GM19043 (cell line): ENCODE measurements at regions not wholly inside any gene's neighbourhood (a gene's known extent, or its start where the extent isn't known, plus 50 kb on each side); places are given as distances from the start of the nearest gene placed in this dataset.

Experiments
- ATAC-seq: cut with Tn5 transposase; IDR thresholded peaks from one replicate; pipeline ENCODE4 v1.9.1; 2021; ENCODE audit warnings: low read depth; ENCODE audit not compliant: unreplicated experiment

GRCh38 chr10:6746782-6747181 is 166.7 kb upstream of the PRKCQ start:
- ATAC-seq, result no peak

GRCh38 chr10:6743291-6743849 is 163.3 kb upstream of the PRKCQ start:
- ATAC-seq, result no peak

GRCh38 chr10:6741541-6741941 is 161.5 kb upstream of the PRKCQ start:
- ATAC-seq, result no peak

GRCh38 chr10:6739530-6740174 is 159.6 kb upstream of the PRKCQ start:
- ATAC-seq, result no peak

GRCh38 chr10:6738112-6738768 is 158.2 kb upstream of the PRKCQ start:
- no peak for ATAC-seq

GRCh38 chr10:6737758-6738111 is 157.7 kb upstream of the PRKCQ start:
- ATAC-seq, result no peak

- no peak for ATAC-seq
Observed at GRCh38 chr10:6737080-6737641, 157.1 kb upstream of the PRKCQ start.

GRCh38 chr10:6734286-6734685 is 154.2 kb upstream of the PRKCQ start:
- no peak for ATAC-seq

- ATAC-seq, result no peak
Observed at GRCh38 chr10:6729861-6730344, 149.8 kb upstream of the PRKCQ start.

- no peak for ATAC-seq
Observed at GRCh38 chr10:6729071-6729774, 149.1 kb upstream of the PRKCQ start.

- no peak for ATAC-seq
Observed at GRCh38 chr10:6726924-6727323, 146.8 kb upstream of the PRKCQ start.

GRCh38 chr10:6722616-6723004 is 142.5 kb upstream of the PRKCQ start:
- ATAC-seq, result no peak

GRCh38 chr10:6721964-6722615 is 142.0 kb upstream of the PRKCQ start:
- ATAC-seq, result no peak

GRCh38 chr10:6721480-6721879 is 141.4 kb upstream of the PRKCQ start:
- no peak for ATAC-seq

- ATAC-seq, result no peak
Observed at GRCh38 chr10:6719561-6719960, 139.5 kb upstream of the PRKCQ start.

- no peak for ATAC-seq
Observed at GRCh38 chr10:6718550-6718949, 138.5 kb upstream of the PRKCQ start.

GRCh38 chr10:6716516-6716915 is 136.4 kb upstream of the PRKCQ start:
- no peak for ATAC-seq

GRCh38 chr10:6713716-6714115 is 133.6 kb upstream of the PRKCQ start:
- ATAC-seq, result no peak

GRCh38 chr10:6713120-6713519 is 133.0 kb upstream of the PRKCQ start:
- ATAC-seq, result no peak

GRCh38 chr10:6711881-6712280 is 131.8 kb upstream of the PRKCQ start:
- ATAC-seq, result no peak

GRCh38 chr10:6711408-6711841 is 131.3 kb upstream of the PRKCQ start:
- ATAC-seq, result no peak
